Left forelimb (tissue), 1 donor: ENCODE measurements at regions not wholly inside any gene's neighbourhood (a gene's known extent, or its start where the extent isn't known, plus 50 kb on each side); places are given as distances from the start of the nearest gene placed in this dataset.
"Not testable (repeated sequence)": the region's sequence is repeated elsewhere in the genome, so short reads cannot be mapped to it uniquely, and the experiment has no call there.

Experiments used
- DNase-seq: peaks from one replicate; pipeline ENCODE4 v3.0.0-alpha.2; 2018; ENCODE audit warnings: low spot score

GRCh38 chr9:87041553-87042235, 94.4 kb upstream of the GAS1 start:
- DNase-seq = not testable (repeated sequence)

- DNase-seq = not testable (repeated sequence)
Observed at GRCh38 chr9:87049929-87050608, 102.8 kb upstream of the GAS1 start.

GRCh38 chr9:87054999-87055686, 107.8 kb upstream of the GAS1 start:
- DNase-seq = no peak

GRCh38 chr9:87059772-87060171, 112.5 kb upstream of the GAS1 start:
- DNase-seq = no peak

GRCh38 chr9:87062746-87063145, 115.4 kb upstream of the GAS1 start:
- no peak for DNase-seq

GRCh38 chr9:87063246-87063645, 115.9 kb upstream of the GAS1 start:
- no peak for DNase-seq

- no peak for DNase-seq
Observed at GRCh38 chr9:87063871-87064270, 116.6 kb upstream of the GAS1 start.

GRCh38 chr9:87064311-87064710, 117.0 kb upstream of the GAS1 start:
- DNase-seq = no peak

- no peak for DNase-seq
Observed at GRCh38 chr9:87065981-87066380, 118.7 kb upstream of the GAS1 start.

- no peak for DNase-seq
Observed at GRCh38 chr9:87067426-87067825, 120.1 kb upstream of the GAS1 start.

GRCh38 chr9:87068177-87068840, 121.0 kb upstream of the GAS1 start:
- no peak for DNase-seq

GRCh38 chr9:87069690-87070089, 122.4 kb upstream of the GAS1 start:
- DNase-seq = no peak

- no peak for DNase-seq
Observed at GRCh38 chr9:87070336-87070735, 123.0 kb upstream of the GAS1 start.

- no peak for DNase-seq
Observed at GRCh38 chr9:87071473-87071872, 124.2 kb upstream of the GAS1 start.

GRCh38 chr9:87073692-87074091, 126.4 kb upstream of the GAS1 start:
- DNase-seq = no peak

GRCh38 chr9:87075537-87075936, 128.2 kb upstream of the GAS1 start:
- no peak for DNase-seq

GRCh38 chr9:87076825-87077224, 129.5 kb upstream of the GAS1 start:
- DNase-seq = no peak

GRCh38 chr9:87077986-87078385, 130.7 kb upstream of the GAS1 start:
- DNase-seq = no peak

- DNase-seq = no peak
Observed at GRCh38 chr9:87080512-87081264, 133.4 kb upstream of the GAS1 start.

- no peak for DNase-seq
Observed at GRCh38 chr9:87081503-87081902, 134.2 kb upstream of the GAS1 start.

- no peak for DNase-seq
Observed at GRCh38 chr9:87083986-87084385, 136.7 kb upstream of the GAS1 start.

- no peak for DNase-seq
Observed at GRCh38 chr9:87084407-87084806, 137.1 kb upstream of the GAS1 start.
